Osteocyte (in vitro differentiated cells): ENCODE measurements at regions not wholly inside any gene's neighbourhood (a gene's known extent, or its start where the extent isn't known, plus 50 kb on each side); places are given as distances from the start of the nearest gene placed in this dataset.

Source experiments
- DNase-seq: peaks from one replicate; pipeline ENCODE4 v3.0.0; 2021; ENCODE audit warnings: mixed read lengths; ENCODE audit not compliant: unreplicated experiment; ENCODE audit errors: extremely low spot score
- H3K27ac Mint-ChIP-seq: one replicate; pipeline ENCODE4 v1.8.0; 2021; ENCODE audit warnings: mild to moderate bottlenecking, mixed read lengths; ENCODE audit not compliant: unreplicated experiment
- H3K27me3 Mint-ChIP-seq: one replicate; pipeline ENCODE4 v1.8.0; 2021; ENCODE audit warnings: mixed read lengths; ENCODE audit not compliant: unreplicated experiment
- H3K36me3 Mint-ChIP-seq: one replicate; pipeline ENCODE4 v1.8.0; 2021; ENCODE audit warnings: mixed read lengths; ENCODE audit not compliant: unreplicated experiment
- H3K4me1 Mint-ChIP-seq: one replicate; pipeline ENCODE4 v1.8.0; 2021; ENCODE audit warnings: mixed read lengths; ENCODE audit not compliant: unreplicated experiment
- H3K4me3 Mint-ChIP-seq: one replicate; pipeline ENCODE4 v1.8.0; 2021; ENCODE audit warnings: mild to moderate bottlenecking, moderate library complexity, mixed read lengths; ENCODE audit not compliant: unreplicated experiment
- H3K9me3 Mint-ChIP-seq: one replicate; pipeline ENCODE4 v1.8.0; 2021; ENCODE audit warnings: mixed read lengths; ENCODE audit not compliant: unreplicated experiment
- TF ChIP-seq, protein P1 (sequence below): fragments of 200-600 bp; sonication (generic); IDR thresholded peaks from 2 replicates; pipeline ENCODE4 v1.5.0; 2021; ENCODE audit warnings: antibody characterized with exemption, mild to moderate bottlenecking, moderate library complexity

DNA sequence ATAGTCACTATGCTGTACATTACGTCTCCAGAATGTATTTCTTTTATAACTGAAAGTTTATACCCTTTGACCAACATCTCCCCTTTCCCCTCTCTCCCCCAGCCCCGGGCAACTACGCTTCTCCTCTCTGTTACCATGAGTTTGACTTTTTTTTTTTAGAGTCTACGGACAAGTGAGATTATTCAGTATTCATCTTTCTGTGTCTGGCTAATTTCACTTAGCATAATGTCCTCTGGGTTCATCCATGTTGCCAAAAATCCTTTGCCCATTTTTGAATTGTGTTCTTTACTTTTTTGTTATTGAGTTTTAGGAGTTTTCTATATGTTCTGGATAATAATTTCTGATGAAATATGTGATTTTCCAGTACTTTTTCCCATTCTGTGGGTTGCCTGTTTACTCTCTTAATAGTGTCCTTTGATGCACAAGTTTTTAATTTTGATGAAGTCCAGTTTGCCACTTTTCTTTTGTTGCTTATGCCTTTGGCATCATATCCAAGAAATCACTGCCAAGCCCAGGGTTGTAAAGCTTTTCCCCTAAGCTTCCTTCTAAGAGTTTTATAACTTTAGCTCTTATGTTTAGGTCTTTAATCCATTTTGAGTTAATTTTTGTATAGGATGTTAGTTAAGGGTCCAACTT, 126.7 kb upstream of the NSMCE3 start:
- DNase-seq: no peak
- Mint-ChIP-seq H3K4me3 (no peak overlapping the region), H3K36me3 (no peaks in the 10 kb centered on the region), H3K9me3 (peaks cover 7% of the 10 kb centered on the region), H3K27ac (no peak overlapping the region), H3K27me3 (peaks cover 8% of the 10 kb centered on the region), H3K4me1 (no peaks in the 10 kb centered on the region)
- TF ChIP-seq, protein P1, sequence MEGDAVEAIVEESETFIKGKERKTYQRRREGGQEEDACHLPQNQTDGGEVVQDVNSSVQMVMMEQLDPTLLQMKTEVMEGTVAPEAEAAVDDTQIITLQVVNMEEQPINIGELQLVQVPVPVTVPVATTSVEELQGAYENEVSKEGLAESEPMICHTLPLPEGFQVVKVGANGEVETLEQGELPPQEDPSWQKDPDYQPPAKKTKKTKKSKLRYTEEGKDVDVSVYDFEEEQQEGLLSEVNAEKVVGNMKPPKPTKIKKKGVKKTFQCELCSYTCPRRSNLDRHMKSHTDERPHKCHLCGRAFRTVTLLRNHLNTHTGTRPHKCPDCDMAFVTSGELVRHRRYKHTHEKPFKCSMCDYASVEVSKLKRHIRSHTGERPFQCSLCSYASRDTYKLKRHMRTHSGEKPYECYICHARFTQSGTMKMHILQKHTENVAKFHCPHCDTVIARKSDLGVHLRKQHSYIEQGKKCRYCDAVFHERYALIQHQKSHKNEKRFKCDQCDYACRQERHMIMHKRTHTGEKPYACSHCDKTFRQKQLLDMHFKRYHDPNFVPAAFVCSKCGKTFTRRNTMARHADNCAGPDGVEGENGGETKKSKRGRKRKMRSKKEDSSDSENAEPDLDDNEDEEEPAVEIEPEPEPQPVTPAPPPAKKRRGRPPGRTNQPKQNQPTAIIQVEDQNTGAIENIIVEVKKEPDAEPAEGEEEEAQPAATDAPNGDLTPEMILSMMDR: no peak

DNA sequence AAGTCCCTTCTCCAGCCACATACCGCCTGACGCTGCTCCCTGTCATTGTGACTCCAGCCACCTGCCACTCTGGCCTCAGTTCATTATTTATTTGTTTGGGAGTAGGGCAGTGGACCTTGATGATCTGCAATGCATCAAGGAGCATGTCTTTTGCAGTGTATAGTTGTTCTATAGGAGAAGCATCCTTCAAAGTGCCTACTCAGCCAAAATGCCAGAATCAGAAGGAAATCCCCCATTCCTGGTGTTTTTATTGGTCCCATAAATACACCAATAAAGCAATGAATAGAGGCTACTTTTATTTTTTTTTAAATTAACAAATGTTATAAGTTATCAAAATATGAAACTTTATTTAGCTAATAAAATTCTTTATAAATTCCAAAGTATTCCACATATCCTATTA, 123.8 kb upstream of the NSMCE3 start:
- H3K9me3 Mint-ChIP-seq: peaks cover 7% of the 10 kb centered on the region
- no peak for DNase-seq
- H3K27me3 Mint-ChIP-seq: peaks cover 4% of the 10 kb centered on the region
- no peaks in the 10 kb centered on the region for H3K36me3 Mint-ChIP-seq
- no peak overlapping the region for H3K4me3 Mint-ChIP-seq
- TF ChIP-seq, protein P1: no peak
- no peaks in the 10 kb centered on the region for H3K4me1 Mint-ChIP-seq
- no peak overlapping the region for H3K27ac Mint-ChIP-seq

DNA sequence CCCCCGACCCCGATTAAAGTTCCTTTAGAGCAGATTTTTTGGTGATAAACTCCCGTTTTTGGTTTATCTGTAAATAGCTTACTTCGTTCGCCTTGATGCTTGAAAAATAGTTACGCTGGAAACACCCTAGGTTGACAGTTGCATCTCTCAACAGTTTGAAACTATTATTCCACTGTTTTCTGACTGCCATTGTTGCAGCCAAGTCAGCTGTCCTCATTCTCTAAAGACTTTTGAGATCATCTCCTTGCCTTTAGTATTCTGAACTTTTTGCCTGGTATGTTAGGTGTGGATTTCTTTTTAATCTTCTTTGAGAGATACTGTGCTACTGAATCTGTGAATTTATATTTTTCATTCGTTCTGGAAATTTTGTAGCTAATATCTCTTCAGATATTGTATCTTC, 122.7 kb upstream of the NSMCE3 start:
- H3K9me3 Mint-ChIP-seq: peaks cover 7% of the 10 kb centered on the region
- no peaks in the 10 kb centered on the region for H3K27me3 Mint-ChIP-seq
- no peak for DNase-seq
- no peaks in the 10 kb centered on the region for H3K36me3 Mint-ChIP-seq
- H3K27ac Mint-ChIP-seq: no peak overlapping the region
- H3K4me3 Mint-ChIP-seq: no peak overlapping the region
- H3K4me1 Mint-ChIP-seq: no peaks in the 10 kb centered on the region
- TF ChIP-seq, protein P1: no peak

DNA sequence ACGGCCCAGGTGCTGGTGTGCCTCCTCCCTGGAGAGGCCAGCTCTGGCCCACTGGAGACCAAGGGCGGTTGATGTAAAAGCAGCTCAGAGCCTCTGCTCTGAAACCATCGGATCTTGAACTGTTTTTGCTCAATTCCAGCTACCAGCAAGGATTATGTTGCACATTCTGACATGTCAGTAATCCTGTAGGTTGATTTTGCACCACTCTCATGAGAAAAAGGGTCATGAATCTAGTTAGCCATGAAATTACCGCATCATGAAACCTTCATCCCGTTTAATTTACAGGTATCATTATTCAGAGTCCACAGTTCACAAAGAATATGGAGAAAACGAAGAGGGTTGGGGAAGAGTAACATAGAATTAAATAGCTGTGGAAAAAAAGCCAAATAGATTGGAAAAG, 120.4 kb upstream of the NSMCE3 start:
- no peaks in the 10 kb centered on the region for H3K36me3 Mint-ChIP-seq
- no peak overlapping the region for H3K4me3 Mint-ChIP-seq
- peaks cover 7% of the 10 kb centered on the region for H3K9me3 Mint-ChIP-seq
- TF ChIP-seq, protein P1: no peak
- no peaks in the 10 kb centered on the region for H3K27me3 Mint-ChIP-seq
- no peak for DNase-seq
- no peak overlapping the region for H3K27ac Mint-ChIP-seq
- no peaks in the 10 kb centered on the region for H3K4me1 Mint-ChIP-seq

DNA sequence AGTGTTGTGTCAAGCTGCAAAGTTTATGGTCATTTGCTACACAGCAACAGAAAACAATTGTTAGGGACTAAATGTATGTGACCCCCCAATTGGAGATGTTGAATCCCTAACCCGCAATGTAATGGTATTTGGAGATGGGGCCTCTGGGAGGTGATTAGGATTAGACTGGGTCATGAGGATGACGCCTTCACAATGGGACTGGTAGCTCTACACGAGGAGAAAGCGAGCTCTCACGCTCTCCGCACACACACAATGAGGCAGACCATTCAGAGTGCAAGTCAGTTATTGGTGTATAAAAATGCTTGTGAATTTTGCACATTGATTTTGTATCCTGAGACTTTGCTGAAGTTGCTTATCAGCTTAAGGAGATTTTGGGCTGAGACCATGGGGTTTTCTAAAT, 116.9 kb upstream of the NSMCE3 start:
- no peak for DNase-seq
- no peaks in the 10 kb centered on the region for H3K9me3 Mint-ChIP-seq
- no peak overlapping the region for H3K4me3 Mint-ChIP-seq
- H3K4me1 Mint-ChIP-seq: no peaks in the 10 kb centered on the region
- no peaks in the 10 kb centered on the region for H3K36me3 Mint-ChIP-seq
- H3K27me3 Mint-ChIP-seq: no peaks in the 10 kb centered on the region
- H3K27ac Mint-ChIP-seq: no peak overlapping the region
- TF ChIP-seq, protein P1: no peak
